ENCODE measurements at regions not wholly inside any gene's neighbourhood (a gene's known extent, or its start where the extent isn't known, plus 50 kb on each side); places are given as distances from the start of the nearest gene placed in this dataset.
A peak's percentile ranks its signal among the peaks of the same experiment; 100 is the strongest.
"Not testable (repeated sequence)": the region's sequence is repeated elsewhere in the genome, so short reads cannot be mapped to it uniquely, and the experiment has no call there.

GRCh38 chr7:11221984-11222383 is 248.3 kb downstream of the PHF14 start:
- DNase-seq = no peak

- no peak for DNase-seq
These were observed 250.9 kb downstream of the PHF14 start for GRCh38 chr7:11224535-11224934.

- DNase-seq = no peak
These were observed 254.8 kb downstream of the PHF14 start for GRCh38 chr7:11228515-11228914.

GRCh38 chr7:11231190-11231589 is 257.5 kb downstream of the PHF14 start:
- no peak for DNase-seq

- DNase-seq = no peak
These were observed 258.8 kb downstream of the PHF14 start for GRCh38 chr7:11232462-11232861.

- DNase-seq = no peak
These were observed 260.2 kb downstream of the PHF14 start for GRCh38 chr7:11233871-11234270.

GRCh38 chr7:11235491-11235890 is 261.8 kb downstream of the PHF14 start:
- no peak for DNase-seq

GRCh38 chr7:11236680-11237079 is 263.0 kb downstream of the PHF14 start:
- no peak for DNase-seq

GRCh38 chr7:11237742-11238141 is 264.1 kb downstream of the PHF14 start:
- peak; percentile 2 for DNase-seq

- DNase-seq = no peak
These were observed 265.6 kb downstream of the PHF14 start for GRCh38 chr7:11239316-11239715.

- DNase-seq = no peak
These were observed 270.1 kb downstream of the PHF14 start for GRCh38 chr7:11243739-11244138.

GRCh38 chr7:11244149-11244548 is 270.5 kb downstream of the PHF14 start:
- no peak for DNase-seq

- no peak for DNase-seq
These were observed 273.9 kb downstream of the PHF14 start for GRCh38 chr7:11247545-11247944.

- DNase-seq = no peak
These were observed 277.8 kb downstream of the PHF14 start for GRCh38 chr7:11251436-11251835.

- no peak for DNase-seq
These were observed 278.4 kb downstream of the PHF14 start for GRCh38 chr7:11252011-11252607.

- DNase-seq = no peak
These were observed 279.1 kb downstream of the PHF14 start for GRCh38 chr7:11252705-11253272.

- DNase-seq = no peak
These were observed 282.8 kb downstream of the PHF14 start for GRCh38 chr7:11256501-11256900.

GRCh38 chr7:11261470-11261869 is 287.8 kb downstream of the PHF14 start:
- no peak for DNase-seq

GRCh38 chr7:11266101-11266500 is 292.4 kb downstream of the PHF14 start:
- no peak for DNase-seq

- DNase-seq = no peak
These were observed 298.7 kb downstream of the PHF14 start for GRCh38 chr7:11272352-11272751.

GRCh38 chr7:11274074-11274473 is 300.4 kb downstream of the PHF14 start:
- DNase-seq = no peak

GRCh38 chr7:11281953-11282352 is 308.3 kb downstream of the PHF14 start:
- no peak for DNase-seq

- not testable (repeated sequence) for DNase-seq
These were observed 309.9 kb downstream of the PHF14 start for GRCh38 chr7:11283584-11283983.

- no peak for DNase-seq
These were observed 317.2 kb downstream of the PHF14 start for GRCh38 chr7:11290863-11291262.

- DNase-seq = no peak
These were observed 320.5 kb downstream of the PHF14 start for GRCh38 chr7:11294218-11294617.
